Dedifferentiated amniotic fluid mesenchymal stem cell (primary cell): ENCODE measurements at regions not wholly inside any gene's neighbourhood (a gene's known extent, or its start where the extent isn't known, plus 50 kb on each side); places are given as distances from the start of the nearest gene placed in this dataset.
"Not testable (repeated sequence)": the region's sequence is repeated elsewhere in the genome, so short reads cannot be mapped to it uniquely, and the experiment has no call there.

Experiments used
- DNase-seq: peaks from one replicate; pipeline ENCODE4 v3.0.0-alpha.2; 2016; ENCODE audit errors: extremely low spot score

- DNase-seq = no peak
Observed at GRCh38 chr4:133593764-133594163, 444.7 kb downstream of the PCDH10 start.

DNA sequence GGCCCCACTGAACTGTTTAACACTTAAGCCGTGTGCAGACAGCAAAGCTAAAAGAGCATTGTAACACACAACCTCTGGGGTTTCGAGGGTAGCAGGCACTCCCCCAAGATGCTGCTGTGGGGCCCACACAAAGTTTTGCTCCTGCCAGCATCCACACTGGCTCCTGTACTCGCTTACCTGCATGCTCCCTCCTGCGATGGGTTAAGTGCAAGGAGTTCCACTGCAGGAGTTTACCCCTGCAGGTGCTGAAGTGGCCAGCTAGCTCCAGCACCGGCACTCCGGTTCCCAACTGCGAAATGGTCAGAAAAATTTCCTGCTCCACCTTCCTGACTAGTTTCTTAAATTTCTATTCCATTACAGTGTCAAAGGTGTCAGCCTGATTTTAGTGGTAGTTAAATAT is 443.5 kb downstream of the PCDH10 start:
- no peak for DNase-seq

GRCh38 chr4:133592106-133592505 is 443.0 kb downstream of the PCDH10 start:
- no peak for DNase-seq

DNA sequence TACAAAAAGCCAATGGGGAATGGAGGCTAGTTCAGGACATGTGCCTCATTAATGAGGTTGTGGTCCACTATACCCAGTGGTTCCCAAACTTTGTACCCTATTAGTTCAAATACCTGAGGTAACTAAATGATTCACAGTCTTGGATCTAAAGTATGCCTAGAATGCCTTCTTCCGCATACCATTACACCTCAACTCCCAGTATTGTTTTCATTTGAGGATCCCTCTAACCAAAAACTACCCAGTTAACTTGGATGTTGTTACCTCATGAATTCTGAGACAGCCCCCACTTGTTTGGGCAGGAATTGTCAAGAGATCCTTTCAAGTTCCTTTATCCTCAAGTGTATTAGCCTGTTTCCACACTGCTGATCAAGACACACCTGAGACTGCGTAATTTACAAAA is 439.2 kb downstream of the PCDH10 start:
- no peak for DNase-seq

GRCh38 chr4:133585323-133585722 is 436.2 kb downstream of the PCDH10 start:
- DNase-seq = no peak

DNA sequence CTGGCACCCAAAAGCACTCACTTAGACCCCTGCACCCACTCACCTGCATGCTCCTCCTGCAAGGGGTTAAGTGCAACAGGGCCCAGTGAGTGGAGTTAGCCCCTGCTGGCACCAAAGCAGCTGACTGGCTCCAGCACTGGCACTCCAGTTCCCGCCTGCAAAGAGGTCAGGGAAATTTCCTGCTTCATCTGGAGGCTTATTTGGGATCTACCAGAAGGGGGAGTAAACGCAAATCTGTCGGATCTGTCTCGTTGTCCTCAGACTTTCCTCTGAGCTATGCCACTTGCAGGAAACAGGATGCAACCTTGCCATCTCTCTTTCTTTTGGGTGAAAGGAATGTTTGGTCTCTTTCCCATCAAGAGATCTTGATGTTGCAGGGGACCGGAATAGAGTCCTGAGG is 435.6 kb downstream of the PCDH10 start:
- no peak for DNase-seq

- no peak for DNase-seq
Observed at GRCh38 chr4:133581996-133582619, 433.0 kb downstream of the PCDH10 start.

- DNase-seq = no peak
Observed at GRCh38 chr4:133574248-133574647, 425.2 kb downstream of the PCDH10 start.

DNA sequence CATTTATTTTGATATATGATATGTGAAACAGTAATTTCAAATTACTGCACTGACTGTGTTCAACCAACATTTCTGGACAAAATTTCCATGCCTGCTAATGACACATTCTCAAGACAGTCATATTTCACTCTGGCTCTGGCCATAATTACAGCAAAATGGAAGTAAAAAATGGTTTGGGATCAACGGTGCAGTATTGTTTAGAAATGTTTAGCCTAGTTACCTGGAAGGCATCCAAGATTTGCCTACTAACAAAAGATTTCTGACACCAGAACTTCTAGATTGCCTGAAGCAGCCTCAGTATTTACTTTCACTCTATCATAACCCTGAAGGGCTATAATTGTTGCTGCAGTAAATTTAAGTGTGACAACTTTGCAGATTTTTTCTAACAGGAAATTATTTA is 416.3 kb downstream of the PCDH10 start:
- DNase-seq = peak; percentile 90

- DNase-seq = no peak
Observed at GRCh38 chr4:133559987-133560386, 410.9 kb downstream of the PCDH10 start.

DNA sequence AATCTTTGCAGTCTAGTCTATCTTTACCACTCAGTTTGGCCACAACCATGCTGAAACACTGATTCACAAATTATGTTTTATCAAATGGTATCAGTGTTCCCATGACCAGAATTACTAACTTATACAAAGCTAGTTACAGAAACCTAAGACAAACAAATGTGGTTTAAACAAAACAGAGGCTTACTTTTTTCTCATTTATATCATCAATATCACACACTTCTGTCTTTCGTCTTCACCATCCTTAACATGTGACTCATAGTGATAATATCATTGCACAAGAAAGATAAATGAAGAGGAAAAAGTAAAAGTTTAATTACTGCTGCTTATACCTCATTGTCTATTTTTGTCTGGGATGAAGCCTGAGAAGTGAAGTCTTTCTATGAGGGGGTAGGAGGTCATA is 406.6 kb downstream of the PCDH10 start:
- DNase-seq = no peak

DNA sequence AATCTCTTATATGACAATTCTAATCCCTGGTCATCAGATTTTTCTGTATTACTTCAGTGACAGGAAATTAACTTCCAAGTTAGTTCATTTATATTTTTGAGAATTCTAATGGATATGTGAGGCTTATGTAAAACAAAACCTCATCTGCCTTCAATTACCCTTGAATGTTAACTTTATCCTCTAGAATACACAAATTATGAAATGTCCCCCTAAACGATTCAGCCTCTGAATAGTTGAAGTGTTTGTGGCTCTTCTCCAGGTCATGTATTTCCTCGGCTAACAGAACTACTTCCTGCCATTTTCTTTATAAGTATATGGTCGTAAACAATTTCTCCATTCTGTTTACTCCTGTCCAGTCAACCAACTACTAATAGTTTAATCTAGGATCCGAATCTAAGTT is 401.3 kb downstream of the PCDH10 start:
- no peak for DNase-seq

DNA sequence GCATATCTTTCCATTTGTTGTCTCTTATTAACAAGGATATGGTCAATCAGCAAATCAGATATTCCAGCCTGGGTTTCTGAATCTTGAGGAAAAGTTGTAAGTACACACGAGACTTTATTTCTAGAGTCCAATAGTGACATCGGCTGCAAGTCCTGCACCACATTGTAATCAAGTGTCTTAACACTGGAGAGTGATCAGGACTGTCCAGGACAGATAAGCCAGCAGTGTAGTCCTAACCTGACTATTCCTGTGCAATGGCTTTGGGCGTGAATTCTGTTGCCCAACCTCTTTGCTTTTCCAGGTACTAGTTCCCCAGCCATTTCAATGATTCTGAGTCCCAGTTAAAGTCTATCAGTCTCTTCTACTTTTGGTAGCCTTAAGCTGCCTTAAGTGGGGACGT is 395.0 kb downstream of the PCDH10 start:
- DNase-seq = no peak

DNA sequence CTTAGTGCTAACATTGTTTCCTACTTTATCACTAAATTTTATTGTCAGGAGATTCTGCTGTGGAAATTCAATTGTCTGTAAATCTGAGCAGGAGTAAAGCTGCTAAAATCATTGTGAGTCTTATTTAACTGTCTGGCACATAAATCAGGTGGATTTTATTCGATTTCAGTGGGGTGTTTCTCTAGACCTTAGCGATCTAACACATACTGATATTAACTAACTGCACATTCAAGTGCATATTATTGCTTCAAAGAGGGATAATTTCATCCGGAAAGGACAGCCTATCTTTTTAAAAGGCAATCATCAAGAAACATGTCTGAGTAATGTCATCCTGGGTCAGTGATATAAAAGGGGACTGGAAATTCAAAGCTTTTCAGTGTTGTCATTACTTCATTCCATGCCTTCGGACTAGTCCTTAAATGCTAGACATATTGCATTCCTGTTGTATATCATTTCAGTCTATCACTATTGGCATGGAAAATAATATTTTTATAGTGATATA is 388.7 kb downstream of the PCDH10 start:
- no peak for DNase-seq

DNA sequence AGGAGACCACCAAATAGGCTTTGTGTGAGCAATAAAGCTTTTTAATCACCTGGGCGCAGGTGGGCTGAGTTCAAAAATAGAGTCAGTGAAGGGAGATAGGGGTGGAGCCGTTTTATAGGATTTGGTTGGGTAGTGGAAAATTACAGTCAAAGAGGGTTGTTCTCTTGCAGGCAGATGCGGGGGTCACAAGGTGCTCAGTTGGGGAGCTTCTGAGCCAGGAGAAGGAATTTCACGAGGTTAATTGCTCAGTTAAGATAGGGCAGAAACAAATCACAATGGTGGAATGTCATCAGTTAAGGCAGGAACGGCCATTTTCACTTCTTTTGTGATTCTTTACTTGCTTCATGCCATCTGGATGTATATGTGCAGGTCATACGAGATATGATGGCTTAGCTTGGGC is 385.1 kb downstream of the PCDH10 start:
- not testable (repeated sequence) for DNase-seq

GRCh38 chr4:133524369-133524768 is 375.3 kb downstream of the PCDH10 start:
- no peak for DNase-seq

GRCh38 chr4:133513901-133514300 is 364.8 kb downstream of the PCDH10 start:
- peak; percentile 38 for DNase-seq

- DNase-seq = no peak
Observed at GRCh38 chr4:133498149-133498548, 349.1 kb downstream of the PCDH10 start.

DNA sequence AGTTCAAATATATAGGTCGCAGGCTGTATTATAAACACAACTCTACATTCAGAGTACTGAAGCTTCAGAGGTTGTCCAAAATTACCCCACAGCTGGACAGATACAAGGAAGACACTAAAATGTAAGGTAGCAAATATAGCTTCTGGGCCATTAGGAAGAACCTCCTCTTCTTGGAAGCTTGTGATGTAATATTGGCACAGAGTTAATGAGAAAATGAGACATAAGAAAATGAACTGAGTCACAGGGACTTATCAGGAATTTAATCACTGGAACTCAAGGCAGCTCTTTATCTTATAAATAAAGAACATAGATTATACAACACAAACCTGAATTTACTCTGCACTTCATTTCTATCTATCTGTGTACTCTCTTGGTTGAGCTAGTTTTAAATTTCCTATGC is 344.7 kb downstream of the PCDH10 start:
- DNase-seq = no peak

GRCh38 chr4:133493241-133493640 is 344.1 kb downstream of the PCDH10 start:
- DNase-seq = no peak

DNA sequence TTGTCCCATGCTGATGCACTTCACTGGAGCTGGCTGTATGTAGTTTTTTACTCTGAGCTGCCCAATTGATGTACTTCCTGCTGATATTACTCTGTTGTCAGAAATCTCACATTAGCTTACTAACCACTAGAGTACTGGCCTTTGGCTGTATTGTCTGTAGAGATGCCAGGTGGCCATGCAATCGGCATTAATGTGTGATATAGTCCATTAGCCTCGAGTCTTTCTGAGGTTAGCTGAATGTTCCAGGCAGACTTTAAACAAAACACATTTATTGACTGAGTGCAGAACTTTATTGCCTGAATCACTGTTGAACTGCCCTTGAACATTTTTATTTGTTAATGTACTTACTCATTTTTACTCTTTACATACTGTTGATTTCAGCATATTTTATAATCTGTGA is 335.2 kb downstream of the PCDH10 start:
- no peak for DNase-seq

- DNase-seq = peak; percentile 39
Observed at GRCh38 chr4:133483600-133484246, 334.6 kb downstream of the PCDH10 start.

DNA sequence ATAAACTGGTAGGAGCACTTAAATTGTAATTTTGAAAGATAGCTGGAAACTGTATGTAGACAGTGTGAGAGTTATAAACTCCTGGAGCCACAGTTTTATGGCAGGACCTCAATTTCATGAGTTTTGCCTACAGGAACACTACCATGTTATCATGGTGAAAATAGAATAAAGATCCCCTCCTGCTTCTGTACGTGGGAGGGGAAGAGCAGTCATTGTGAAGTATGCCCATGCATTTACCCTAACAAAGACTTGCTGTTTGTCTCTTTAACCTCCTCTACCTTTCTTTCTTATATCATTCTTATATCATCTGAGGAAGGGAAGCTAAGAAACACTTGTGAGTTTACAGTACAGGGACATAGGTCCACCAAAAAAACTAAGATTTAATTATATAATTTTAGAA is 327.0 kb downstream of the PCDH10 start:
- DNase-seq = no peak

DNA sequence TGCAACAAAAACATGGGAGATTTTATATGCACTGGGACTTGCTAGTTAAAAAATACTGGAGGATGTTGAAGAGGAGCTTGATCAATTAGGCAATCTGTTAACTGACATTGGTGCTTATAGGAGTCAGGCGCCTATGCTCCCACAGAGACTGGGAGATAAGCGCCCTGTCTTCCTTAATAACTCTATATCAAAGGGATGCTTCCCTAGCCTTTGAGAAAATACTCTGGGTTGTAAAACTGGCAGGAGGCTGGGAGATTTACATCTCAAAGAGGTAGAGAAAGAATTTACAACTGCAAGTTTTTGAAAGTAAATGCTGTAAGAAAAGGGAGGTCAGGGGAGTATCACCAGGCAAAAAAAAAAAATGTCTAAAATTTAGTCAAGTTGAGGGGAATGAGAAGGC is 325.4 kb downstream of the PCDH10 start:
- no peak for DNase-seq
